Panc1 (cell line): ENCODE measurements at regions not wholly inside any gene's neighbourhood (a gene's known extent, or its start where the extent isn't known, plus 50 kb on each side); places are given as distances from the start of the nearest gene placed in this dataset.

Source experiments
- CTCF ChIP-seq: fragments of 450-650 bp; IDR thresholded peaks from 2 replicates; pipeline ENCODE4 v1.5.1; 2017; ENCODE audit warnings: mild to moderate bottlenecking
- POLR2AphosphoS5 ChIP-seq: IDR thresholded peaks from 2 replicates; pipeline ENCODE4 v1.6.1; 2012; ENCODE audit warnings: mild to moderate bottlenecking, low read depth, low read length, moderate library complexity

- TF ChIP-seq CTCF (no peak), POLR2AphosphoS5 (no peak)
These were observed 273.4 kb downstream of the BMP4 start for GRCh38 chr14:53683229-53683628.
